ENCODE measurements at regions not wholly inside any gene's neighbourhood (a gene's known extent, or its start where the extent isn't known, plus 50 kb on each side); places are given as distances from the start of the nearest gene placed in this dataset.

GRCh38 chrX:26522501-26522900, 306.5 kb downstream of the MAGEB5 start:
- TF ChIP-seq POLR2A (IDR thresholded peaks at IDR 0.05): no peak
- TF ChIP-seq CTCF (IDR thresholded peaks at IDR 0.05 in 8 of 11, conservative IDR thresholded peaks at IDR 0.05 in 3 of 11): no peak
- no peak for TF ChIP-seq POLR2AphosphoS5 (IDR thresholded peaks at IDR 0.05)
